Trophoblast cell (in vitro differentiated cells and primary cell): ENCODE measurements at regions not wholly inside any gene's neighbourhood (a gene's known extent, or its start where the extent isn't known, plus 50 kb on each side); places are given as distances from the start of the nearest gene placed in this dataset.

Experiments
- DNase-seq, 2 donors: peaks; one replicate each; pipeline ENCODE4 v3.0.0-alpha.2; 2016
- H2AFZ ChIP-seq: 2 replicates; pipeline ENCODE4 v1.6.1; 2013; ENCODE audit warnings: low read length, moderate library complexity, mild to moderate bottlenecking; ENCODE audit not compliant: insufficient read depth, poor library complexity
- H2AK5ac ChIP-seq: 2 replicates; pipeline ENCODE4 v1.6.1; 2013; ENCODE audit warnings: mild to moderate bottlenecking, low read length
- H2BK120ac ChIP-seq: 2 replicates; pipeline ENCODE4 v1.6.1; 2013; ENCODE audit warnings: low read length, mild to moderate bottlenecking, moderate library complexity; ENCODE audit not compliant: insufficient read depth, poor library complexity
- H2BK12ac ChIP-seq: 2 replicates; pipeline ENCODE4 v1.6.1; 2013; ENCODE audit warnings: mild to moderate bottlenecking, low read length, moderate library complexity
- H2BK5ac ChIP-seq: 2 replicates; pipeline ENCODE4 v1.6.1; 2013; ENCODE audit warnings: low read length, low read depth, moderate library complexity, mild to moderate bottlenecking; ENCODE audit not compliant: poor library complexity
- H3K14ac ChIP-seq: 2 replicates; pipeline ENCODE4 v1.6.1; 2013; ENCODE audit warnings: mild to moderate bottlenecking, low read length
- H3K18ac ChIP-seq: 2 replicates; pipeline ENCODE4 v1.6.1; 2013; ENCODE audit warnings: mild to moderate bottlenecking, low read length
- H3K23ac ChIP-seq: 2 replicates; pipeline ENCODE4 v1.6.1; 2013; ENCODE audit warnings: low read length
- H3K27ac ChIP-seq: 2 replicates; pipeline ENCODE4 v1.5.1; 2013; ENCODE audit warnings: low read depth, mild to moderate bottlenecking, inconsistent platforms, low read length, moderate library complexity
- H3K27me3 ChIP-seq: 2 replicates; pipeline ENCODE4 v1.6.1; 2013; ENCODE audit warnings: inconsistent platforms, mild to moderate bottlenecking, low read length, moderate library complexity; ENCODE audit not compliant: insufficient read depth
- H3K36me3 ChIP-seq, 2 experiments: 1 replicate in 1 of 2; 2 replicates in 1 of 2; pipeline ENCODE4 v1.6.1; 2013; ENCODE audit warnings: low read length in 2 of 2, mild to moderate bottlenecking in 2 of 2, moderate library complexity in 1 of 2; ENCODE audit not compliant: insufficient read depth in 2 of 2, control insufficient read depth in 1 of 2
- H3K4ac ChIP-seq: 2 replicates; pipeline ENCODE4 v1.6.1; 2013; ENCODE audit warnings: low read depth, mild to moderate bottlenecking, low read length, moderate library complexity
- H3K4me1 ChIP-seq, 2 experiments: 1 replicate in 1 of 2; 2 replicates in 1 of 2; pipeline ENCODE4 v1.6.1; 2013; ENCODE audit warnings: low read length in 2 of 2, mild to moderate bottlenecking in 2 of 2, moderate library complexity in 1 of 2; ENCODE audit not compliant: insufficient read depth in 2 of 2, control insufficient read depth in 1 of 2
- H3K4me2 ChIP-seq: 2 replicates; pipeline ENCODE4 v1.6.1; 2013; ENCODE audit warnings: inconsistent platforms, mild to moderate bottlenecking, low read length, moderate library complexity
- H3K4me3 ChIP-seq: 2 replicates; pipeline ENCODE4 v1.5.1; 2013; ENCODE audit warnings: mild to moderate bottlenecking, low read depth, low read length, inconsistent platforms
- H3K79me1 ChIP-seq: one replicate; pipeline ENCODE4 v1.6.1; 2013; ENCODE audit warnings: low read length
- H3K79me2 ChIP-seq: 2 replicates; pipeline ENCODE4 v1.6.1; 2013; ENCODE audit warnings: low read length, mild to moderate bottlenecking; ENCODE audit not compliant: control insufficient read depth, insufficient read depth, poor library complexity
- H3K9ac ChIP-seq: 2 replicates; pipeline ENCODE4 v1.6.1; 2013; ENCODE audit warnings: mild to moderate bottlenecking, low read length
- H3K9me3 ChIP-seq: 2 replicates; pipeline ENCODE4 v1.6.1; 2013; ENCODE audit warnings: low read depth, mild to moderate bottlenecking, control low read depth, inconsistent platforms, low read length; ENCODE audit not compliant: insufficient read depth
- H4K12ac ChIP-seq: 2 replicates; pipeline ENCODE4 v1.6.1; 2013; ENCODE audit warnings: low read depth, mild to moderate bottlenecking, low read length, moderate library complexity
- H4K8ac ChIP-seq: 2 replicates; pipeline ENCODE4 v1.6.1; 2013; ENCODE audit warnings: low read depth, mild to moderate bottlenecking, low read length, moderate library complexity
- H4K91ac ChIP-seq: one replicate; pipeline ENCODE4 v1.6.1; 2013; ENCODE audit warnings: low read depth, mild to moderate bottlenecking, low read length, moderate library complexity
- WGBS: extraction: QIAGEN DNeasy Blood & Tissue Kit; methylation state at CpG from one replicate; pipeline ENCODE4 v1.1.7; 2013; ENCODE audit warnings: missing lambda C conversion rate; ENCODE audit not compliant: insufficient read length, insufficient coverage; ENCODE audit errors: extremely low coverage; 5-methylcytosine and 5-hydroxymethylcytosine counted together

DNA sequence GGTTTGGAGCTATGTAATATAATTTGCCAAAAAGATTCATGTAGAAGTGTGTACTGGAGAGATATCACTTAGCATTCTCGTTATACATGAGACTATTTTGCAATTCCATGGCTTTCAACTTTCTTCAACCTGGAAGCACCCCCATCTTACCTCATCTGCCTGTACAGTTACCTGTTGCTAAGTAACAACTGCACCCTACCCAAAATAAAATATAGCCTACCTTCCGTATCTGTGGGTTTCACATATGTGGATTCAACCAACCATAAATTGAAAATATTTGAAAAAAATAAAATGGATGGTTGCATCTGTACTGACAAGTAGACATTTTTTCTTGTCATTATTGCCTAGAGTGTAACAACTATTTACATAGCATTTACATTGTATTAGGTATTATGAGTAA, 278.3 kb downstream of the PPP1R2C start:
- Histone ChIP-seq H2BK120ac (no peak overlapping the region), H3K9me3 (no peaks in the 10 kb centered on the region), H3K27ac (no peak overlapping the region), H2AK5ac (no peak overlapping the region), H3K18ac (no peak overlapping the region), H2BK12ac (no peak overlapping the region), H3K4me1 (no peaks in the 10 kb centered on the region), H3K4me2 (no peak overlapping the region), H4K12ac (no peak overlapping the region), H2BK5ac (no peak overlapping the region), H3K79me1 (no peaks in the 10 kb centered on the region), H3K79me2 (no peaks in the 10 kb centered on the region), H3K23ac (no peak overlapping the region), H3K14ac (no peak overlapping the region), H3K9ac (no peak overlapping the region), H4K91ac (no peak overlapping the region), H3K36me3 (no peaks in the 10 kb centered on the region), H3K27me3 (no peaks in the 10 kb centered on the region), H3K4ac (no peak overlapping the region), H4K8ac (no peak overlapping the region), H3K4me3 (no peak overlapping the region), H2AFZ (no peak overlapping the region)
- no CpG with 5 or more reads among the region's 2 CpGs for WGBS
- DNase-seq = no peak

DNA sequence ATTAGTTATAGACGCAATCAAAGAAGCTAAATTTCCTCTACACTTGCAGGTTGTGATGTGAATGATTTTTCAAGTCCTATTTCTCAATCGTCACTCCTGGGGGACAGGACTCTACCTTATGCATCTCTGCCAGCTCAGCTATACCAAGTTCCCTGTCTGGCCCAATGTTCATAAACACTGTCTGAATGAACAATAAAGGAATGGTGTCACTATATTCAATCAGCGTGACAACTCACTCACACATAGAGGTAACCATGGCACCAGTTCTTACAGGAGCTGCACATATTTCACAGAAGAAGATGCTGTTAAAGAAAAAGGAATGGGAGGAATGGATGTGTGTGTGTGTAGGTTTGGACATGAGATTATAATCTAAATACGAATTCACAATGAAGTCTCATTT, 280.6 kb downstream of the PPP1R2C start:
- H4K12ac ChIP-seq = no peak overlapping the region

DNA sequence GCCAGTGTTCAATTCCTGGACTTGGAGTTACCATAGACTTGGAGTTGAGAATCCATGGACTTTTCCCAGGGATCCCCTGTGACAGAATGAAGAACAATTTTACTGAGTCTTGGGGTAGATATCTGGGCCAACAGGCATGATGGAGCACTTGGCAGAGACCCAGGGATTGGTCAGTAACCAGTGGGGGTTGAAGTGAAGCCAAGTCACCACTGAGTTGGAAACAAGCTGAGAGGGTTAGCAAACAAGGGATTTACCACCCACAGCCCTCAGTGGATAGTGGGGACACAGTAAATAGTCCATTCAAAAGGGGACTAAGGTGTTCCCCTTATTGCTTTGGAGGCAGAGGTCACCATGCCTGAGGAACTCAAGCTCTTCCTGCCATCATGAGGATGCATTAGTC, 281.7 kb downstream of the PPP1R2C start:
- Histone ChIP-seq H3K4me3 (no peak overlapping the region), H4K8ac (no peak overlapping the region), H3K18ac (no peak overlapping the region), H3K79me2 (no peaks in the 10 kb centered on the region), H3K9ac (no peak overlapping the region), H3K27me3 (no peaks in the 10 kb centered on the region), H2AK5ac (no peak overlapping the region), H3K4me2 (no peak overlapping the region), H2BK120ac (no peak overlapping the region), H2BK12ac (no peak overlapping the region), H3K27ac (no peak overlapping the region), H4K91ac (no peak overlapping the region), H3K9me3 (no peaks in the 10 kb centered on the region), H3K4me1 (no peaks in the 10 kb centered on the region), H3K14ac (no peak overlapping the region), H3K79me1 (no peaks in the 10 kb centered on the region), H3K23ac (no peak overlapping the region), H3K4ac (no peak overlapping the region), H2AFZ (no peak overlapping the region), H3K36me3 (no peaks in the 10 kb centered on the region), H2BK5ac (no peak overlapping the region), H4K12ac (no peak overlapping the region)
- DNase-seq = no peak

More for the DNA sequence above, 280.6 kb downstream of the PPP1R2C start:
- Histone ChIP-seq H4K8ac (no peak overlapping the region), H2AFZ (no peak overlapping the region), H3K14ac (no peak overlapping the region), H2BK120ac (no peak overlapping the region), H3K23ac (no peak overlapping the region), H3K4ac (no peak overlapping the region), H2BK5ac (no peak overlapping the region), H3K79me1 (no peaks in the 10 kb centered on the region), H3K27me3 (no peaks in the 10 kb centered on the region), H4K91ac (no peak overlapping the region), H3K18ac (no peak overlapping the region), H3K27ac (no peak overlapping the region), H3K9me3 (no peaks in the 10 kb centered on the region), H3K9ac (no peak overlapping the region), H2AK5ac (no peak overlapping the region), H2BK12ac (no peak overlapping the region), H3K4me2 (no peak overlapping the region), H3K79me2 (no peaks in the 10 kb centered on the region), H3K36me3 (no peaks in the 10 kb centered on the region), H3K4me1 (no peaks in the 10 kb centered on the region), H3K4me3 (no peak overlapping the region)
- no peak for DNase-seq
- no CpG with 5 or more reads among the region's 4 CpGs for WGBS

DNA sequence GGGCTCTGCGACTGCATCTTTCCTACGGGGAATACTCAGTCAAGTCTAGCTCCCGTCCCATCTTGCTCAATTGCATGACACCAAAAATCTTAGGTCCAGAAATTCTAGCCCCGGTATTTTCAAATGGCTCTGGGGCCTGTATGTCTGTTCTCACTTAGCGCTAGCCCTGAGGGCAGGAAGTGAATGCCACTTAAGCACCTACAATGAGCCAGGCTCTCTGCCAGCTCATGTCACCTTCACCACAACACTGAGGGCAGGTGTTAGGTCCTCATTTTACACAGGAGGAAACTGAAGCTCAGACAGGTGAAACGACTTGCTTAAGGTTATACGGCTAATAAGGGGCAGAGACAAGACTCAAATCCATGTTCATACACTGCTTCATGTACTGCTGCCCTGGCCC, 282.8 kb downstream of the PPP1R2C start:
- no peaks in the 10 kb centered on the region for H3K9me3 ChIP-seq
- no peak overlapping the region for H4K12ac ChIP-seq
- no peaks in the 10 kb centered on the region for H3K27me3 ChIP-seq
- H3K4me2 ChIP-seq = no peak overlapping the region
- no peak overlapping the region for H2AFZ ChIP-seq
- no peak overlapping the region for H3K9ac ChIP-seq
- no CpG with 5 or more reads among the region's 7 CpGs for WGBS
- H2BK12ac ChIP-seq = no peak overlapping the region
- H3K4me3 ChIP-seq = no peak overlapping the region
- no peak overlapping the region for H4K91ac ChIP-seq
- H3K23ac ChIP-seq = no peak overlapping the region
- H3K4me1 ChIP-seq = no peaks in the 10 kb centered on the region
- H4K8ac ChIP-seq = no peak overlapping the region
- H2BK120ac ChIP-seq = no peak overlapping the region
- DNase-seq = no peak
- no peaks in the 10 kb centered on the region for H3K79me1 ChIP-seq
- no peaks in the 10 kb centered on the region for H3K36me3 ChIP-seq
- H3K18ac ChIP-seq = no peak overlapping the region
- no peak overlapping the region for H3K14ac ChIP-seq
- H3K79me2 ChIP-seq = no peaks in the 10 kb centered on the region
- no peak overlapping the region for H3K27ac ChIP-seq
- H3K4ac ChIP-seq = no peak overlapping the region
- no peak overlapping the region for H2AK5ac ChIP-seq
- H2BK5ac ChIP-seq = no peak overlapping the region
